Eye (tissue), 1 donor: ENCODE measurements at regions not wholly inside any gene's neighbourhood (a gene's known extent, or its start where the extent isn't known, plus 50 kb on each side); places are given as distances from the start of the nearest gene placed in this dataset.
"Not testable (repeated sequence)": the region's sequence is repeated elsewhere in the genome, so short reads cannot be mapped to it uniquely, and the experiment has no call there.

Source experiments
- DNase-seq: peaks from one replicate; pipeline ENCODE4 v3.0.0-alpha.2; 2015

DNA sequence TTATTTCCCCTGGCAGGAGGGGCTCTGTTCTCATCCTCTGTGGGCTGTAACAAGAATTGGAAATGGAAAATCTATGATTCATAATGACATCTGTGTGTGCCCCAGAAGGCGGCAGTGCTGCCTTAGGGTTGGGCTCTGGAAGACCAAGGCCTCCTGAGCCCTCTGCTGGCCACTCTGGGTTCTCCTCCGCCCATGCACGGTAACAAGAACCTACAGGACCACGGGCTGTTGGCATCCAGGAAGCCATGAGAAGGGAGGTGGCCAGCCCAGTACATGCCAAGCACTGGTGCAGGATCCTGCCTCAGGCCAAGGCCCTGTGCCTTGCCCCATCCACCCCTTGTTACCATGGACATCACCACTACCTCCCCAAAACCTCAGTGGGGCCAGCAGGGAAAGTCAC lies 454.2 kb downstream of the TP53TG3F start:
- not testable (repeated sequence) for DNase-seq

DNA sequence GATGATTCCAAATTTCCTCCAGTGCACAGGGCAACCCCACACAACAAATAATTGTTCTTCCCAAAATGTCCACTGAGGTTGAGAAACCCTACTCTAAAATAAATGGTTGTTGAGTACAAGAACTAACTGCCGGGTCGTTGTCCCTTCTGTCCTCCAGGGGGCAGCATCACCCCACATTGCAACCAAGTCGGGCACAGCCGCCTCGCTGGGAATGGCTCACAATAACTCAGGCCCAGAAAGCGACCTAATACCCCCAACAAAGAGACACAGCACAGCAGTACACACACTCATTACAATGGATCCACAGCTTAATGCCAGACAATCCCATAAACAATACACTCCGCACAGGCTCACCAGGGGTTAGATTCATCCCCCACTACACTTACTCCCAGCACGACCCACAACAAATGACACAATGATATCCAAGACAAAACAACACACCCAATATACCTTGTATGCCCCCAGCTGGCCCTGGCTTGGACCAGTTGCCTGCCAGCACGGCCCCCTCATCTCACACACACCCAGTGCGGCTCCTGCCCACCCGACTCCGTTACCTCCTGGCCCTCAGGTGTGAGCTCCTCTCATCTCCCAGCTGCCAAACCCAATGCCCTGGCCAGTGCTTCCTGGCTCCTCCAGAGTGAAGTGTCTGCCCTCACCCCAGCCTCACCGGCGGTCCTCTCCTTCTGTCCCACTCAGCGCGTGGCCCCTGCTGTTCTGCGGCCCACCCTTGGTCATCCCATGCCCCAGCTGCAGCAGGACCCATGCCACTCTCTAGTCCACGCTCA lies 461.5 kb downstream of the TP53TG3F start:
- DNase-seq = not testable (repeated sequence)

DNA sequence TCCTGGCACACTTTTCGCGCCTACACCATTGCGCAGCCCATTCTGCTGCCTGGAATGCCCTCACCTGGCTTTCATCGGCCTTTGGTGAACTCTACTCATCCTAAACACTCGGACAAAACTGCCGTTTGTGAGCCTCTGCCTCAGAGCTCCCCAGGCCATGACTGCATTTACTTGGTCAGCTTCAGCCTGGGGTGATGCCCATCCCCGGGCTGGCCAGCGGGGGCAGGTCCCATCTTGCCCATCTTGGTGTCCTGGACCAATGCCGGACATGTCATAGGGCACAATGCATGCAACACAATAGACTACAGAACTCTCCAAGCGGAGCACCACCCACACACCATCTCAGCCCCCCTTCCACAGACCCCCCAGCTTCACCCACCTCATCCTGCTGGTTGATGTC lies 463.5 kb downstream of the TP53TG3F start:
- not testable (repeated sequence) for DNase-seq

DNA sequence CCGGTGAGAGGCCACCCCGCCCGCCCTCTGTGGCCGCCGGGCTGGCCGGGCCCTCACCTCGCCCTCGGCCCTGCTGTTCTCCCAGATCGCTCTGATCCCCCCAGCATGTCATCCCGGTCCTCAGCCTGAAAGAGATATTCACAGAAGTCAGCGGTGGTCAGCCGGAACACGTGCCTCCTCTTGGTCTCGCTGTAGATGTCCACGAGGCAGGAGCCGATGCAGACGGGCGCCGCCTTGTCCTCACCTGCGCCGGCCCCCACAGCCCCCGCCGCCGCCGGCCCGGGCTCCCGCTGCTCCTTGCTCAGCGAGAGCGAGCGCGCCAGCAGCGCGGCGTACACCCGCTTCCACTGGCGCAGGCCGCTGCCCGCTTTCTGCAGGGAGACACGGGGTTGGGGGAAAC lies 468.6 kb downstream of the TP53TG3F start:
- DNase-seq = not testable (repeated sequence)

DNA sequence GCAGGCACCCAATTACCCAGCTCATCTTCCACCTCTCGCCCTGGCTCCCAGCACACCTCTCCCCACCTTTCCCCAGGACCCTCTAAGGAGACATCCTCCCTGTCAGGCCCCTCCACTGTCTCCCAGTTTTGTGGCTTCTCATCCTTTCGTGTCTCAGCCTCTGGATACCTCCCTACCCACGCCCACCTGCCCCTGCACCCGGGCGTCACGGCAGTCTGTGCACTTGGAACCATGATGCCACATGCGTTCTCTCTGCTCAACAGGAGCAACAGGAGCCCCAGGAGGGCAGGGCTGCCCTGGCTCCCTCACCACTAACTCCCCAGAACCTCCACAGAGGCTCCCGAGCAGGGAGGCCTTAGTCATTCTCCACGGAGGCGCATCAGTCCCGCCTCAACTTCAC lies 472.8 kb downstream of the TP53TG3F start:
- not testable (repeated sequence) for DNase-seq

DNA sequence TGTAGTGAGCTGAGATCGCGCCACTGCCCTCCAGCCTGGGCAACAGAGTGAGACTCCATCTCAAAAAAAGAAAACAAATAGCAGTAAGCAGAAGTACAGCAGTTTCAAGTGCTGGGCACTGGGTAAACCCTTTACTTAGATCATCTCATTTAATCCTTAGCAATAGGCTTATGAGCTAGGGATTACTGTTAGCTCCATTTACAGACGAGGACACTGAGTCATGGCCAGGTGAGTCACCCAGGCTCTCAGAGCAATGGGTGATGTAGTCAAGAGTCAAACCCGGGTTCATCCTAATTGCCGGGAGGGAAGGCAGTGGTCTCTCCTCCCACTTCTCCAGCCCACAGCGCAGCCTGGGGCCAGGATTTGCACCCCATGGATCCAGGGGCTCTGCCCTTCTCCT lies 473.6 kb downstream of the TP53TG3F start:
- DNase-seq = not testable (repeated sequence)

DNA sequence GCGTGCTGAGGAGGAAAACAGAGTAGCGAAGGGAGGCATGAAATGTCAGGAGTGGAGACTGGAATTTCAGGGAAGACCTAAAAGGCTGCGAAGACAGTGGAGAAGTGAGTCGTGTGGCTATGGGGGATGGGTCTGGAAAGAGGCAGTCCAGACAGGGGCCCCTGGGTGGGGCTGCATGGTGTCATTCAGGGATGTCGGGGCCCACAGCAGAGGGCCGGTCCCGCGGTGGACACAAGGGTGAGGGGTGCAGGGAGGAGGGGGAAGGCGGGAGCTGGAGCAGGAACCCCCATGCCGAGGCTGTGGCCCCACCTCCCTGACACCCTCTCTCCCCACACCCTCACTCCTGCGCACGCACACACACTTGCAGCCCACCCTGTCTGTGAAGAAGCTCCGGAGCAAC lies 476.4 kb downstream of the TP53TG3F start:
- not testable (repeated sequence) for DNase-seq

DNA sequence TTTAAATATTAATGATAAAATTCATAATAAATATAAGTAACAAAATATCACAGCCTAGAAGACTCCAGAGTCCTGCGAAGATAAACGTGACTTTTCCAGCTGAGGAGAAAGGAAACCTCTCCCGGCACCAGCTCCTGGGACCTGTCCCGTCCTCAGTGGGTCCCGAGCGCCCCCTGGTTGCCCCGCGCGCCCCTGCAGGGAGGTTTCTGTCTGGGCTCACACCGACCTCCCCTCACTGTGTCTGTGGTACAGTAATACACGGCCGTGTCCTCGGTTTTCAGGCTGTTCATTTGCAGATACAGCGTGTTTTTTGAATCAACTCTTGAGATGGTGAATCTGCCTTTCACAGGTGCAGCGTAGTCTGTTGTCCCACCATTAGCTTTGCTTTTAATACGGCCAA lies 478.7 kb downstream of the TP53TG3F start:
- not testable (repeated sequence) for DNase-seq

DNA sequence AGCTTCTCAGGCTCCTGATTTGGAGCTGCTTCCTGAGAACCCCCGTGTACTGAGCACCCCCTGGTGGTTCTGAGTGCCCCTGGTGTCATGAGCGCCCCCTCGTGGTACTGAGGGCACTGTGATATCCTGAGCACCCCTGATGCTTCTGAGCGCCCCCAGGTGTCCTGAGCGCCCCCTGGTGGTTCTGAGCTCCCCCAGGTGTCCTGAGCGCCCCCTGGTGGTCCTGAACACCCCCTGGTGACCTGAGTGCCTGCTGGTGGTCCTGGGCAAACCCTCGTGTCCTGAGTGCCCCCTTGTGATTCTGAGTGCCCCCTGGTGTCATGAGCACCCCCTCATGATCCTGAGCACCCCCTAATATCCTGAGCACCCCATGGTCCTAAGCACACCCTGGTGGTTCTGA lies 502.1 kb downstream of the TP53TG3F start:
- DNase-seq = not testable (repeated sequence)

DNA sequence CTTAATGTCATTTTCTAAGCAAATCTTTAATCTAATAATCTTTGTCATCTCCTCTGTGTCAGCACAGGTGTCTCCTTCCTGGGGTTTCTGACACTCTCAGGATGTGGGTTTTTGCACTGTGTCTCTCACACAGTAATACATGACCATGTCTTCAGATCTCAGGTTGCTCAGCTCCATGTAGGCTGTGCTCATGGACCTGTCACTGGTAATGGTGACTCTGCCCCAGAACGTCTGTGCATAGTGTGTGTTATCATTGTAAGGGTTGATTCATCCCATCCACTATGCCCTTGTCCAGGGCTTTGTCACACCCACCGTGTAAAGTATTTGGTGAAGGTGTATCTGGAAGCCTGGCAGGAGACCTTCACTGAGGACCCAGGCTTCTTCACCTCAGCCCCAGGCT lies 506.1 kb downstream of the TP53TG3F start:
- DNase-seq = not testable (repeated sequence)

DNA sequence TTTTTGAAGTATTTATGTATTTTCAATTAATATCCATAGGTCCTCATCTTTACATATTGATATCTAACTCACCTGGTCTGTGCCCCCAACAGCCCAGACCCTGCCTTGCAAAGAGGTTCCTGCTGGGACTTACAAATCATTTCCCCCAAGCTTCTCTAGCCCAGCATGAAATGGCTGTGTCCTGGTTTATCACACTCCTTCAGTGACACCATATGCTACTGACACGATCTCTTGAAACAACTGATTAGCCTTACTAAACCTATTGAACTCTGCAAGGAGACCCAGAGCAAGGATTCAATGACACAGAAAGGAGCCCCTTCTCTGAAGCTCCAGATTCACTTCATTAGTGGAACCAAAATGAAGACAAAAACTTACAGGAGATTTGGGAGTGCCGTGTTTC lies 507.4 kb downstream of the TP53TG3F start:
- not testable (repeated sequence) for DNase-seq

DNA sequence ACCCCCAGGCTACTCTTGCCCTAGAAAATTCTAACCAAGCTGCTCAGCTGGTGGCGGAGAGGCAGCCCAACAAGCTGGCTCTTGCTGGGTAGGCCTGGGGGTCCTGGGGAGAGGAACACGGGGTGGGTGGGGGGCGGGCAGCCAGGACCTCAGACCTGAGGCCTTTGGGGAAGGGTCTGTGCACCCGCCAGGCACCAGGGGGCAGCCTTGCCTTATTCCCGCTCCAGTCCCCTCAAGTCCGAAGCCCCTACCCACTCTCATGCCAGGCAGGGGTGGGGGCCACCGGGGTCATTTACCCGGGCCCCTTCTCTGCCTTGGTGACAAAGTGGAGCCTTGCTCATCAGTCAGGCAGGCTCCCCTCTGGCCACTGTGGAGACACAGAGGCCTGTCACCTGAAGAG lies 515.1 kb downstream of the TP53TG3F start:
- DNase-seq = not testable (repeated sequence)

DNA sequence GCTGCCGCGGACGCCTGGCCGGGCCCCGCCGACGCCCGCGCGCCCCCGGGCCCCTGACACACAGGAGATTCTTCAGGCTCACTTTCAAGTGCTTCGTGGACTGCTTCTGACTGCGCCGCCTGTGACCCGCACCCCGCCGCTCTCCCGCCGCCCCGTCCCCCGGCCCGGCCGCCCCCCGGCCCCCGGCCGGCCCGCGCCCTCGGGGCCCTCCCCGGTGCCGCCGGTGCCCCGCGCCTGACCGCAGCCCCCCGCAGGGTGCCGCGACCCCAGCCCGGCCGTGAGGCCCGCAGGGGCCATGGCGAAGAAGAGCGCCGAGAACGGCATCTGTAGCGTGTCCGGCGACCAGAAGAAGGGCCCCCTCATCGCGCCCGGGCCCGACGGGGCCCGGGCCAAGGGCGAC lies 516.3 kb downstream of the TP53TG3F start:
- not testable (repeated sequence) for DNase-seq

DNA sequence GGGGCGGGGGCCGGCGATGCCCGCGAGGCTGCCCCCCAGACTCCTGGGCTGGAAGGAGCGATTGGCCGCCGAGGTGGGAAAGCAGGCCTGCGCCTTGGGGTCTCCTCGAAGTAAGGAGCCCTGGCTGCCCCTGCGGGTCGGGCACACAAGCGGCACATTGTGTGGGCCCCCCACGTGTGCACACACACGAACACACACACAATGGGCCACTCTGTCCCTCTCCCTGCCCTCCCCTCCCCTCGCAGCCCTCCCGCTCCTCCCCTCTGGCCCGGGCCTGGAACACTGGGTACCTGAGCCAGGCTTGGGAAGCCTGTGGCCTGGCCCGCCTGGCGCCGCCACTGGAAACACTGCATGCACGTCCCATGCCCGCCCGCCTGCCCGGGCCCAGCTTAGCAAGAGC lies 517.1 kb downstream of the TP53TG3F start:
- not testable (repeated sequence) for DNase-seq

DNA sequence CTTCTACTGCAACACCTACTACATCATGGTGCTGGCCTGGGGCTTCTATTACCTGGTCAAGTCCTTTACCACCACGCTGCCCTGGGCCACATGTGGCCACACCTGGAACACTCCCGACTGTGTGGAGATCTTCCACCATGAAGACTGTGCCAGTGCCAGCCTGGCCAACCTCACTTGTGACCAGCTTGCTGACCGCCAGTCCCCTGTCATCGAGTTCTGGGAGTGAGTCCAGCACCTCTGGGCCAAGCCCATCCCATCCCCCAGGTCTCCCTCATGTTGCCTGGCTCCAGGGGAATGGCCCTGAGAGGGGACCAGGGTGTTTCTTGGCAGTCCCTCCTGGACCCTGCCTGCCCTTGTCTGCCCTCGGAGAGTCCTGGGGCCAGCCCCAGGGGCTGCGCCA lies 519.4 kb downstream of the TP53TG3F start:
- DNase-seq = not testable (repeated sequence)

DNA sequence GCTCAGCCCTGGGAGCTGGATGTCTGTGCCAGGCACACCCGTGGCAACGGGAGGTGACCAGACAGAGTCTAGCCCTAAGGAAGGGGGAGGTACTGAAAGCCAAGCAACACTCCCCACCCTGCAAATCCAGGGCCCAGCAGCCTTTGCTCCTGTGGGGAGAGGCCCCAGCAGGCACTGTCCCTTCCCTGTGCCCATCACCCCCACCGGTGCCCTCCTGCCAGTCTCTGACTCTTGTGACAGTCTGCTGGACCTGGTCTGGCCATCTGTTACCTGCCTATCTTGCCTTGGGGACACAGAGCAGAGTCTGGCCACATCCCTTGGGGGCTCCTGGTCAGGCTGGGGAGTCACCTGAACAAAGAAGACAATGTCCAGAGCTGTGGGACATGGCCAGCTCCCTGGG lies 520.2 kb downstream of the TP53TG3F start:
- not testable (repeated sequence) for DNase-seq

DNA sequence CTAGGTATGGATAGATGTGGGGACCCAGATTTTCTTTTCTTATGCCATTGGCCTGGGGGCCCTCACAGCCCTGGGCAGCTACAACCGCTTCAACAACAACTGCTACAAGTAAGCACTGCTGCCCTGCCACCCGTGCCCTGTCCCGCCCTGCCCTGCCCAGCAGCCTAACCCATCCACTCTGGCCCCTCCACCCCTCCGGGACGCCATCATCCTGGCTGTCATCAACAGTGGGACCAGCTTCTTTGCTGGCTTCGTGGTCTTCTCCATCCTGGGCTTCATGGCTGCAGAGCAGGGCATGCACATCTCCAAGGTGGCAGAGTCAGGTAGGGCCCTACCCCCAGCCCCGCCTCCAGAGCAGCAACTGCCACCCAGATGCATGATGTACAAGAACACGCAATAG lies 521.3 kb downstream of the TP53TG3F start:
- not testable (repeated sequence) for DNase-seq

DNA sequence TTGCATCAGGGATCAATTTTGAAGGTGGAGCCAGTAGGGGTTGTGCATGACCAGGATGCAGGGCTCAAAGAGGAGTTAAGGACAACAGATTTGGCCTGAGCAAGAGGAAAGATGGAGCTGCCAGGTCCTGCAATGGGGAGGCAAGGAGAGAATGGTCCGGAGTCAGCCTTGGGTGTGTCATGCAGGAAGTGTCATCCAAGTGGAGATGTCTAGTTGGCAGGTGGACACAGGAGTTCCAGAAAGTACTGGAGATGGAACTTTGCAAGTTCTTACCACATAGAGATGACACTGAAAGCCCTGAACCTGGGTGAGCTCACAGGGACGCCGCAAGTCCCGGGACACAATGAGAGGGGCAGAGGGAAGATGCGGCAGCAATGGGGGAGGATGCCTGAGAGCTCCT lies 525.0 kb downstream of the TP53TG3F start:
- DNase-seq = not testable (repeated sequence)

DNA sequence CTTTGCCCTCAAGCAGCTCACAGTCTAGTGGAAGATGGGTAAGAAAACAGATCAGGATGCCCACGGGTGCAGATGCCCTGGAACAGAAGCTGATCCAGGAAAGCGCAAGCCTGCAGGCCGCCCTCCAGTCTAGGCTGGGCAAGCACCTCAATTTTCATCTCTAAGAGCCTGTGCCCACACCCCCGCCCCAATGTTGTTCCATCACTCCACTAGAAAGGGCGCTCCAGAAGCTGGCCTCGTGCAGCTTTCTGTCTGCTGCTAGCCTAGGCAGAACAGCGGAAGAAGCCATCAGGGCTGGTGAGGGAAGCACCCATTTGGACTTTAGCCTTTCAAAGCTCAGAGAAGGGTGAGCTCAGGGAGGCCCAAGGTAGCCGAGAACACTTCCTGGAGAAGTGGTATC lies 527.1 kb downstream of the TP53TG3F start:
- DNase-seq = not testable (repeated sequence)

DNA sequence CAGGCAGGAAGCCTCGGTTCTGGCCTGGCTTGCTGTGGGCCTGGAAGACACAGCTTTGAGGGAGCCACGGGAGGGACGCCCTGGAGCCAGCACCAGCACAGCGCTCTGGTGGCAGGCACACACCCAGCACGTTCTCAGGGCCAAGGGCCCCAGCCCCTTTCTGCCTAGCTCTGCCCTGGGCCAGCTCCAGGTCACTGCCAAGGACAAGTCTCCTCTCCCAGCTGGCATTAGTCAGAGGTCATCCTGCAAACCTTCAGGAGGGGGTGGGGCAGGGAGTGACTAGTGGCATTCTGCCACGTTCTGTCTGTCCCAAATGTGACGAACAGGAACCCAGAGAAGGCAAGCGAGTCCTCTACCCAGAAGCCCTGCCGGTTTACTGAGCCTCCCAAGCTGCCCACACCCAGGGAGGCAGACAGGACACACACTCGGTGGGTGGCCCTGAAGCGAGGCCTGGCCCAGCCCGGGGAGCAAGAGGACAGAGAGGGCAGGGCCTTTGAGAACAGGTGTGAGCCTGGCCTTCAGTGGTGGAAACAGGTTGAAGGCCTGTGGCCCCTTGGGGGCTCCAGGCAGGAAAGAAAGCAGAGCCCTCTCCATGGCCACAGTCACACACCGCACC lies 528.0 kb downstream of the TP53TG3F start:
- not testable (repeated sequence) for DNase-seq

DNA sequence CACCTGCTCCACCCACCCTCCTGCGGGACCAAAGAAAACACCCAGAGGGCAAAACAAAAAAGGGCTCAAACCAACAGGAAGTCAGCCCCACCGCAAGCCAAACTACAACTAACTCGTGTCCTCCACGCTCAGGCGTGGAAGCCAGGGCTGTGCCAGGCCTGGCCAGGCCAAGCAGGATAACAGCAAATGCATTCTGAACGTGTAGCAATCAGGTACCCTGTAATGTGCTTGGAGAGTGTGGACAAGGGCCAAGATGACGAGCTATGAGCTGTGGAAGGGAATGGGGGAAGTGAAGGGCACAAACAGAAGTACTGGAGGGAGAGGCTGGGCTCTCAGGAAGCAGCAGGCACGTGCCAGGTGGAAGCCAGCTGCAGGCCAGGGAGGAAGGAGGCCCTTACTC lies 528.6 kb downstream of the TP53TG3F start:
- DNase-seq = not testable (repeated sequence)

DNA sequence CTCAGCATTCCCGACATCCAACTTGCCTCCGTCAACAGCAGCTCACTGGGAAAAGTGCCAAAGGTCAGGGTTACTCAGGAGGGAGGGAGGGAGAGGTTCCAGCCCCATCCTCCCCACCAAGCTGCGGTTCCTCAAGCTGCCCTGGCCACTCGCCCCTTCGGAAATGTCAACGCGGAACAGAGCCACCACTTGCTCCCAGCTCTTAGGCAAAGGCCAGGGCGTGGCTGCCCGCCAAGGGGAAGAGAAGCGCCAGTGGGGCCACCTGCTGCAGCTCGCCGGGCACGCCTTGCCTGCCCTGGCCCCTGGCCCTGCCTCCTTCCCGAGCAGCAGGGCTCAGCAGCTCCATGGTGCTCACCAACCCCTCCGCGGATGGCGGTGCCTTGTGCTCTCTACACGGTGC lies 531.1 kb downstream of the TP53TG3F start:
- not testable (repeated sequence) for DNase-seq

DNA sequence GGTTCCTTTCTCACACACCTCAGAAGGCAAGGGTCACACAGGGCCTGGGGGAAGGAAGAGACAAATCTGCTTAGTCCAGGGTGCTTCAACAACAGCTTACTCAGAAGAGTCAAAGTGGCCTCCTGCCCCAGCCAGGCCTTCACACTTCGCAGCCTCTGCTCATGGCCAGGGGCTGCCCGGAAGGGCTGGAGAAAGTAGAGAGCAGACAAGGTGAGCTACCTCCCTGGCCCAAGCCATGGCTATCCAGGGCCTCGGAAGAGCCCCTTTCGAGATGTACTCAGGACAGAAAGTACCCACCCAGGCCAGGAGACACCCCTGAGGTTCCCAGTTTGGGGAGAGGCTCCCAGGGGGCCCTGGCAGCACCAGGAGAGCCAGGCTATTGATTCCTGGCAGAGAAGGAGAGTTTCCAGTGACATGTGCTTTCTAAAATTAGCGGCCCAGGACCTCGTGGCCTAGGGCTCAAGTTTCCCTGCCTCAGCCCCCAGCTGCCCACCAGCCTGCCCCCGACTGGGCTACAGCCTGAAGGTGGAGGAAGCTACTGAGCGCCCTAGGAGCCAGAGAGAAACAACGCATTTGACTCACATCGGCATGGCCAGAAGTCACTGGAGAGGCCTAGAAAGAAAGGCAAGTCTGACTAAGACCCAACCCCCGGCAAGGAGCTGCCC lies 533.2 kb downstream of the TP53TG3F start:
- not testable (repeated sequence) for DNase-seq

DNA sequence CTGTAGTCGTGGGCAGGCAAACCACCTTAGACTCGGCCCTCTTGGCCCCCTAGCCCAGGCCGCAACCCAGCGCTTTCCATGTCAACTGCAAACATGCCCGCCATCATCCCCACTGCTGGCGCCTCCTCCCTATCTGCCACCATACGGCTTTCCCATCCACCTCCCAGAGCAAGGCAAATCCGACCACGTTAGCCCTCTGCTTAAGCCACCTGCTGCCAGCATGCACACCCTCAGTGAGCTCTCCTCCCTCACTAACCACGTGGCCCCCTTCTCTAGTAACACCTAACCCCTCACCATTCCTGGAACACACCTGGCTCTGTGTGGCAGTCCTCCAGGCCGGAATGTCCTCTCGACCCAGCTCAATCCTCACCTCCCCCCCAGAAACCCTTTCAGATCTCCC lies 534.8 kb downstream of the TP53TG3F start:
- DNase-seq = not testable (repeated sequence)
